HG03135 (cell line): ENCODE measurements at regions not wholly inside any gene's neighbourhood (a gene's known extent, or its start where the extent isn't known, plus 50 kb on each side); places are given as distances from the start of the nearest gene placed in this dataset.
"Not testable (repeated sequence)": the region's sequence is repeated elsewhere in the genome, so short reads cannot be mapped to it uniquely, and the experiment has no call there.

ENCODE experiments used
- ATAC-seq: cut with Tn5 transposase; IDR thresholded peaks from one replicate; pipeline ENCODE4 v1.9.1; 2021; ENCODE audit warnings: mild to moderate bottlenecking, moderate library complexity; ENCODE audit not compliant: unreplicated experiment

DNA sequence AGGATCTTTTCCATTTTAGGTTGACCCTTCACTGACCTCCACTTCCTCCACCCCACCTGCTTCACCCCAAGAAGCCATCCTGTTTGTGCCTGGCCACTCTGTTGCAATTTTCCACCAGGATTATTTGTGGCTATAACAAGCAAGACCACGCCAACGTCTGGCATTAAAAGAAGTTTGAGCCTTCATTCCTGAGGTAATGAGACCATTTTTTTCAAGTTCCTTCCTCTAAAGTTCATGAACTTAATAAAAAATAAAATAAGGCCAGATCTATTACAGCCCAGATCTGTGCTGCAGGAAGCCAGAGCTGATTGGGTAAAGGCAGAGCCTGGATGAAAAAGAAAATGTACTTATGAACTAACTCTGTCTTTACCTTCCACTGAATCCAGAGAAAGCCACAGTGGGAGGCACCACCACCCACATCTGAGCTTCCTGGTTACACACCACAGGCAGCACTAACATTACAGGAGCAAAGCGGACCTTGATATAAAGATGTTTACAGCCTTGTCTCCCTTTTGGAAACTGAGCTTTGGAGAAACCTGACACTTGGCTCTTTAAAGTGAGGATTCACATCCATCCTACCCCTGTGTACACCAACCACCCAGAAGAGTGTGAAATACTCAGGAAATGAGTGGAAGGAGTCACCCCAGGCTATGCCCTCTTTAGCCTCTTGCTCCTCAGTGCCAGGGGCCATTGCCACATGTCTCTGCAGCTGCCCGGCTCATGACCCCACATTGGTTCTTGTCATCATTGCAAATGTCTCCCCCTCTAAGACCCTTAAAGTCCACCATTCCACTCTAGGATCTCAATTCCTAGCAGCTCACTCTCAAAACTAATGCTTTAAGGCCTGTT lies 293.6 kb downstream of the PLPP3 start:
- no peak for ATAC-seq

- no peak for ATAC-seq
Observed at GRCh38 chr1:56284928-56285327, 294.4 kb downstream of the PLPP3 start.

GRCh38 chr1:56278061-56278460 lies 301.3 kb downstream of the PLPP3 start:
- ATAC-seq = no peak

DNA sequence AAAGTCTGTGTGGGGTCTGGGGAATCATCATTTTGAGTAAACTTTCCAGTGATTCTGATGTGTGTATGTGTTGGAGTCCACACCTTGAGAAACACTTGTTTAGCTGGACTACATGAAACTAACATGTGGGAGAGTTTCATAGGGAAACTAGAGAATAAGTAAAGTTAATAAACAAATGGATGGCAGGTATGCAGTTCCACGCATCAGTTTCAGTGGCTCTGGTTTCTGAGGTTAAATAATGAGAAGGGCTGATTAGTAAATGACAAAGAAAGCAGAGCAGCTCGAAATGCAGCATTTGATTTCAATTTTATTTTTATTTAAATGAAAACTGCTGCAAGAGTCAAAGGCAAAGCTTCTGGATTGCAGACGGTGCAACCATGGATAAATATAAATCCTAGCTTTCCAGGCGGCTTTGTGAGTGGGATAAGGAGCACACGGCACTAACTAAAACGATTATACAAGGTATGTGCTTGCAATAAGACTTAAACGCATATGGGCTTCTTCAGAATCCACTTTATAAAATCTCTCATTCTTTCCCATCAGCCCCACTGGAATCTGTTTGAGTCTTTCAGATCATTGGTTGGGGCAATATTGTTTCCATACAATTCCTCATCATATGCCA lies 310.7 kb downstream of the PLPP3 start:
- no peak for ATAC-seq

- no peak for ATAC-seq
Observed at GRCh38 chr1:56267611-56268010, 311.8 kb downstream of the PLPP3 start.

DNA sequence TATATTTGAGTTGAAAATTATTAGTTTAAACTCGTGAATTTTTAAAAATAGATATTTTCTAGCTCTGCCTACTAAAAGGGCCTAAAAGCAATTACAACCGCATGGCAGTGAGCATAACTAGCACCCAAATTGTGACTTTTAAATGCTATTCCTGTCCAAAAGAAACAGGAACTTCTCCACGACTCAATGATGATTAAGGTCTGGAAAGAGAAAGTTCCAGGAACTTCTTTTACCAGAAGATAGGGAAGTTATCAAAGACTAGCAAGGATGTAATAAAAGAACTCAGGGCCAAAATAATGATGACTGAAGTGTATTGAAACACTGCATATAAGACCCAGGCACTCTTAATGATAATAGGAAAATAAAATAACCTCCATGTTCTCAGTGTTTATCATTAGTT lies 313.0 kb downstream of the PLPP3 start:
- ATAC-seq = no peak

- ATAC-seq = no peak
Observed at GRCh38 chr1:56265216-56265615, 314.1 kb downstream of the PLPP3 start.

GRCh38 chr1:56263908-56264307 lies 315.5 kb downstream of the PLPP3 start:
- ATAC-seq = no peak

DNA sequence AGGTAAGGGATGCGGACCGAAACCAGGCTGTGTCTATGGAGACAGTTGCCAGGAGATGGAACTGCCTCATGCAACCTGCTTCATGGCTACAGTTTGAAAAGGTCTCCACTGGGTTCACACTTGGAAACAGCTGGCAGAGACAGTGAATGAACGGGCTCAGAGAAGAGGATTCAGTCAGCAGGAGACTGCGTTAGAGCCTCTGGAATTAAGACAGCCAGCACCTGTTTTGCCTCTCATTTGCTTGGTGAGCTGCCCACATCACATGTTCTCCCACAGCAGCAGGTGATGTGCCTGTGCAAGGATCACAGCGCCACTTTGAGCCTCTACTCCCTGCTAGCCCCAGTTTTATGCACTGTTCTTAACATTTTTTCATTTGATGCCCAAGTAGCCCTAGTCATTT lies 321.0 kb downstream of the PLPP3 start:
- no peak for ATAC-seq

DNA sequence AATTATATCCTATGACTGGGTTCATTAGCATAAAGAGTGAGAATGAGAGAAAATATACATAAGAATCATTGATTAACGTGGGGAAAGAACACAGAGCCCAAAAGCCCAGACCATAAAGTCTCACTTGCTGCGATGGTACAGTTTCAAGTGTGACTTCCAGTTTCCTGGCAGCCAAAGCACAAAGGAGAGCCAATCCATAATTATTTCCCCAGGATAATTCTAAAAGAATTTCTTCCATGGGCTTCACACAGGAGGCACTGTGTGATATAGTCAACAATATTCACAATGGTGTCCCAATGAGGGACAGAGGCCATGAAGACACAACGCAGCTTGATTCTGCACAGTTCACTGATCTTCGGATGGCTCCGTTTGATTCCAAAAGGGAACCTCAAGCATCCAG lies 321.6 kb downstream of the PLPP3 start:
- ATAC-seq = no peak

DNA sequence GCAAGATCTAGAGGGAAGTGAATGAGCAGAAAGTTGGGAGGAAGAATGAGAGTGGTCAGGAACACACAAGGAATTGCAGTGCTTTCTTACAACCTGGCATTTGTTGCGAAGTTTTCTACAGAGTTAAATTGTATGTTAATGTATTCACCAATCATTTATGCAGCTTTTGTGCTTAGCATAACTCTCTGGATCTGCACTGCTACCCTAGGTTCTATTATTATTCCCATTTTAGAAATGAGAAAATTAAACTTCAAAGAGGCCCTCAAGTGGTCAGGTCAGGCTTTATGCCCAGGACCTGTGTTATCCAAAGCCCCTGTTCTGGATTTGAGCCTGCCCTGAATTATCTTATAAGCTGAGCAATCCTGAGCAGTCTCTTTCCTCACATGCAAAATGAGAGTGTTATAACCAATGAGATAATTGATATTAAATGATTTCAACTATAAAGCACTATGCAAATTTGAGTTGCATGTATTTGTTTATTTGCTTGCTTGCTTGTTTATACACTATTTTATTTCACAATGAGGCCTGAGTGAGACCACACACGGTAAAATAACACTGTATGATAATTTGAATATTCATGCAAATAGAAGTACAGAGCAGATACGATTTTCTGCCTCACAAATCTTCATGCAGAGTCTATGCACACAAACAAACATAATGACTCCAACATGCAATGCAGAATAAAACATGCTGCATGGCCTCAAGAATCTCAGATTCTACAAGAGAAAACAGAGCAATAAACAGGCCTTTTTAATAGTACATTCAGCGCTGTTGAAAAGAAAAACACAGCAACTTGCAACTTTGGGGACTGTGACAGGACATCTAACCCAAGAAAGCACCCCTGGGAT lies 323.0 kb downstream of the PLPP3 start:
- no peak for ATAC-seq

- no peak for ATAC-seq
Observed at GRCh38 chr1:56255516-56256152, 323.7 kb downstream of the PLPP3 start.

- no peak for ATAC-seq
Observed at GRCh38 chr1:56254130-56254529, 325.2 kb downstream of the PLPP3 start.

DNA sequence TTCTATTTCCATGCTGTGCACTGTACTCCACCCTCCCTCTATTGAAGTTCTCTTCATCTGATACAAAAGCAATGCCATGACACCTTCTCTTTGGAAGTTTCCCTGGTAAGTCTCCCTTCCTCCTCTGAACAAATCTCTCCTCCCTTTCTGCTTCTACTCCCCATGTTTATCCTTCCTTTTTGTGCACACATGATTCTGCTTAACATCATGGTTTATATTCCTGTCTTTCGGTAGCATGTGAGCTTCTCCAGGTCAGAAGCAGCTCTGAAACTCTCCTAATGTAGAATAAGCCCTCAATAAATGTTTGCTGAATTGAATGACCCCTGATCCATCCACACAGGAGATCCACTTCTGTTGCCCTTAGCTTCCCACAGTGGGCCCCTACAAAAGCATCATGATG lies 328.6 kb downstream of the PLPP3 start:
- no peak for ATAC-seq

DNA sequence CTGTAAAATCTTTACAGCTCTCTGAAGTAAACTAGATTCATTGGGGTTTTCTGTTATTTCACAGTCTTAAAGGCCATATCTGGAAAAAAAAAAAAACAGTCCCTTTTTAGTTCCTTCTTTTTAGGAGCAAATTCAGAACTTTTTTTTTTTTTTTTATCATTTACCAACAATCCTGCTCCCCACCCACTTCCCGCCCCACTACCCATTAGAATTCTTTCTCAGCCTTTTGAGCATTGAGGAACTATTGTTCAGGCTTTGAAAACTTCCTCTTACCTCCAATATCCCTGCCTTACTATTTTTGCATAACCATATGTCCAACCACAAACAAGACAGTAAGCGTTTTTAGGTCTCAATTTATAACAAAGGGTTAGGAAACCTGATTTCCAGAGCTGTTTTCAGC lies 330.1 kb downstream of the PLPP3 start:
- no peak for ATAC-seq

DNA sequence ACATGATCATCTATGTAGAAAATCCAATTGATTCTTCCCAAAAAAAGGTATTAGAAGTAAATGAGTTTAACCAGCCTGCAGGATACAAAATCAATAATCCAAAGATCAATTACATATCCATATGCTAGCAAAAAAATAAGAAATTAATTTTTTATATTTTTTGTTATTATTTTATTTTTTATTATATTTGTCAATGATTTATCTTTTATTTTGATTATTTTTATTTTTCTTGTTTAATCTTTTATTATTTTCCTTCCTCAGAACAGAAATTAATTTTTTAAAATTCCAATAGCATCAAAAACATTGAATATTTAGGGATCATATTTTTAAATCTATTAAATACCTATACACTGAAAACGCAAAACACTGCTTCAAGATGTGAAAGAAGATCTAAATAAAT lies 331.2 kb downstream of the PLPP3 start:
- no peak for ATAC-seq

- not testable (repeated sequence) for ATAC-seq
Observed at GRCh38 chr1:56246726-56247125, 332.6 kb downstream of the PLPP3 start.

GRCh38 chr1:56240400-56240799 lies 339.0 kb downstream of the PLPP3 start:
- no peak for ATAC-seq

DNA sequence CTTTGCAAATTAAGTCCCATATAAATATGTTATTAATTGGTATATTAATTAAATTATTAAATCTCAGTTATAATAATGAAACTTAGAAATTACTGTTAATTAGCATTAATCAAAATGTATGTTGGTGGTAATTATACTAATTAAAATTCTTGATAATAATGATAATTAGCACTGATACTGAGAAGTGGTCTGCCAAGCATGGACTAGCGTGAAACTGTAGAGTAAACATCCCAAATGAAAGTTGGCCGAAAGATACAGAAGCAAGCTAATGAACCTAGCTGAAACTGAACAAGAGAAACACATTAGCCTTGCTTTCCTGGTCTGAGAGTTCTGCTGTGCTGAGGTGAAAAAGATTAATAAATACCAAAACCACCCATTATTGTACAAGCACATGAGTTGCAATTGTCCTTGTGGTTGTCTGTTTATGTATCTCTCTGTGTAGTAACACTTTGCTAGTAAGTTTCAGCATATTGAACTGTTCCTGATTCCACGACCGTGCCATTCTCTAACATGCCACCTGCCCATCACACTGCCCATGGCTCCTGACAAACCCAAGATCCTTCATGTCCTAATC lies 341.8 kb downstream of the PLPP3 start:
- ATAC-seq = no peak

GRCh38 chr1:56236688-56237087 lies 342.7 kb downstream of the PLPP3 start:
- ATAC-seq = no peak
